GF-D8 (cell line): ENCODE measurements at regions not wholly inside any gene's neighbourhood (a gene's known extent, or its start where the extent isn't known, plus 50 kb on each side); places are given as distances from the start of the nearest gene placed in this dataset.

Experiments used
- DNase-seq: peaks from one replicate; lab custom pipeline; 2025; lab: John Stamatoyannopoulos, UW

- DNase-seq, result no peak
Observed at GRCh38 chr12:58190618-58191017, 249.3 kb downstream of the ATP23 start.

DNA sequence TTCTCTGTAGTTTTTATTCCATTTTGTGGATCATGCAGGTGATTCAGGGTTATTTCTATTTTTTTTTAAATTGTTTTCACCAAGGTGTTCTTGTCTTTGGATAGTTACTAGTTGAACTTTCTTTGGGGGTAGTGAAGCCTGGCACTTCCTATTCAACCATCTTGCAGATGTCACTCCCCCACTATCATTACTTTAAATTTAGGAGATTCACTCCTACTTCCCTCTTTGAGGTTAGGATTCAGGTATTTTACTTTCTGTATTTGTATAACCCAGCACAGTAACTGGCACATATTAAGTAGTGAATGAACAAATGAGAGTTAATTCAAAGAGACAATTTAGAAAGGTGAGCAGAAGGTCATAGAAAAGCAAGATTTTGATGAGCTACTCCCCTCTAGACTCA lies 255.6 kb downstream of the ATP23 start:
- no peak for DNase-seq

- no peak for DNase-seq
Observed at GRCh38 chr12:58202933-58203718, 261.8 kb downstream of the ATP23 start.

DNA sequence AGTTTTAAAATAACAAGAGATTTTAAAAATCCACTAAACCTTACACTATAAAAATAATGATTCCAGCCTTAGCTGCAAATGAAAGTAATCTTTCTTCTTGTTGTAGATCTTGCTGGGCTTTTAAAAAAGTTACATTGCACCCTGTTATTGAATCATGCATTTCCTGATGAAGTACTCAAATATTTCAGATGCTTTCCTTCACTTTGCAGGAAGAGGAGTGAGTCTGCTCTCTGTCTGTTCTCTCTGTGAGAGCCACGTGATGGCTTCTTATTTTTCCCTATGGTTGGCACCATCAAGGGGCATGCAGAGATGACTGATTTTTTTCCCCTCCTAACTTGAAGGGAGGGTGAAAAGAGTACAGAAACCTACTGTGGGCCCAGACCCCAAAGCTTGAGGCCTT lies 262.7 kb downstream of the ATP23 start:
- DNase-seq, result no peak

- no peak for DNase-seq
Observed at GRCh38 chr12:58206876-58207275, 265.5 kb downstream of the ATP23 start.

DNA sequence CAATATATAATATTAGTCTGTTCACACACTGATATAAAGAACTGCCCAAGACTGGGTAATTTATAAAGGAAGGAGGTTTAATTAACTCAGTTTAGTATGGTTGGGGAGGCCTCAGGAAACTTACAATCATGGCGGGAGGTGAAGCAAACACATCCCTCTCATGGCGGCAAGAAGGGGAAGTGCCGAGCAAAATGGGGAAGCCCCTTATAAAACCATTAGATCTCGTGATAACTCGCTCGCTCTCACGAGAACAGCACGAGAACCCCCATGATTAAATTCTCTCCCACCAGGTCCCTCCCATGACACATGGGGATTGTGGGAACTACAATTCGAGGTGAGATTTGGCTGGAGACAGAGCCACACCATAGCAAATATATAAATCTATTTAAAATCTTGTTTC lies 269.8 kb downstream of the ATP23 start:
- DNase-seq, result no peak

DNA sequence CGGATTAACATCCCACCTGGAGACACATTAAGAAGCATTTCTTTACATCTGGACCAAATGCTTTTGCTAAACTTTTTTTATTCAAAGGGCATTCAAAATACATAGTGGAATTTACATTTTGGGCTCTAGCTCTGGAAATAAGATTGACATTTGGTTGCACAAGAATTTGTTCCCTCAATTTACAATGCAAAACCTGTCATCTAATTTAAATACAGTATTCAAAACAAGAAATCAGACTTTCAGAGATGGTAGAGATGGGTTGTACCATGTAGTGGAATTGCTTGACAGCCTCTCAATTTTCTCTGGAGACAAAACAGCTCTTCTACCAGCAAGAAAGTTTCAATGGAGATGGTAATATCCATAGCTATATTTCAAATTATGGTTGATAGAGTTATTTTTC lies 275.8 kb downstream of the ATP23 start:
- no peak for DNase-seq

DNA sequence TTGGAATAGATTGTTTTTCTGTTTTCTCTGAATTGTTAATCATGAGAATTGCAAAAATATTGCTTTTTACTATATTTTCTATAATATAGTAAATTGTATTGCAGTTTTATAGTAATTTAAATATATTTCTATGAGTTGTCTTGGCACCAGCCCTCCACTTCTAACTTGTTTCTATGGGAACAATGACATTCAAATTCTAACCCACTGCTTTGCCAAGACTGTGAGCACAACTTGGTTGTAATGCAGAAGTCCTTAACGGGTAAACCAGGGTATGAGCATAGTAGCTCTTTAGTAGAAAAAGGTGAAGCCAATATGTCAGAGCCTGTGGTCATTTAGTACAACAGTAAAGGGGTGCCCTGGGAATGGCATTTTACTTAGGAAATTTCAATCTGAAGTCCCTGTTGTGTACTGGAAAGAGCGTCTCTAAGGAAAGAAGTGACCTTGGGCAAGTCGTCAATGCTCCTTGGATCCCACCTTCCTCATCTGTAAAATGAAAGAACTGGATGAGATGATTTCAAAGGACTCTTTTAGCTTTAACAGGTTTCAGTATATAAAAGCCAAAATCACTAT lies 283.3 kb downstream of the ATP23 start:
- DNase-seq, result no peak

GRCh38 chr12:58225203-58225877 lies 284.0 kb downstream of the ATP23 start:
- no peak for DNase-seq

DNA sequence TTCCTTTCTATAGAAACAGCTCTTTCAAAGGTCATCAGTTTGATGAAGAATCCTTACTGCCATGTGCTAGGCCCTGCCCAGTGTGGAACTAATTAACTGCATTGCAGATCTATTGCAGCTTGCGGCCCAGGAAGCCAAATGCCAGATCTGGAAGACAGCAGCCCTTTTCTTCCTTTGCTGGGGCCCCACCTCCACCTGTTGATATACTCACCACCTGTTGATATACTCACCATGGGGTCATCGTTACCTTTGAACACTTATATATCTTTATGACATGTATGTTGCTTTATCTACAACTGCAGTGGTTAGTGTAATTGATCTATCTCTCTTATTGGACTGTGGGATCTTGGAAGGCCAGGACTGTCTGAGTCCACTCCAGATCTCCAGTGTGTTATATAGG lies 292.5 kb downstream of the ATP23 start:
- no peak for DNase-seq

DNA sequence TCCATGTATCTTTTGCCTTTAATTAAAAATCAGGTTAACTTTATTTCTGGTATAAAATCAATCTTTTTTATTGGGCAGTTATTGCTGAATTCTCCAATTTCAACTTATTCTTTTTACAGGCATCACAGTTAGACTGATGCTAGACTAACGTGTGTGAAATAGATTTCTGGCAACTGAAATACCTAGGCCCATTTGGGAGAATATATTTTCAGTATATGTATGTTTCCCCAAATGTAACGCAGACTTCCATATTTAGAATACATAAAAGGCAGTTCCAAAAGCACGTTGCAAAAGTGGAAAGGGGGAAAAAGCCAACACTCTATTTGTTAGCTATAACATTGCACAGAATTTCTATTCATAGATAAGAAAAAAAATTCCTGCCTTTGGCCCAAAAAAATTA lies 297.0 kb downstream of the ATP23 start:
- DNase-seq, result no peak

DNA sequence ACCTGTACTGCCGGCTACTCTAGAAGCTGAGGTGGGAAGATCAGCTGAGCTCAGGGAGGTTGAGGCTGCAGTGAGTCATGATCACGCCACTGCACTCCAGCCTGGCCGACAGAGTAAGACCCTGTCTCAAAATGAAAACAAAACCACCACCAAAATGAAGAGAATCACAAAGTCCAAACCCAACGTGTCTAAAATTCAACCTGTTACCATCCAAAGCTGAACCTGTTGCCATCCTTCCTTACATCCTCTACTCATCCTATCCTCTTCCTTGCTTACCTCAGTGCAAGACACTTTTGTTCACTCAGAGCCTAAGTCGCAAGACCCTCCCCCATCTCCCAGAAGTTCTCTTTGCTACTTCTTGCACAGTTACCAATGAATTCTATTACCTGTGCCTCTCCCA lies 299.7 kb downstream of the ATP23 start:
- DNase-seq, result no peak

- no peak for DNase-seq
Observed at GRCh38 chr12:58242796-58243630, 301.6 kb downstream of the ATP23 start.

- no peak for DNase-seq
Observed at GRCh38 chr12:58247633-58248032, 306.3 kb downstream of the ATP23 start.

DNA sequence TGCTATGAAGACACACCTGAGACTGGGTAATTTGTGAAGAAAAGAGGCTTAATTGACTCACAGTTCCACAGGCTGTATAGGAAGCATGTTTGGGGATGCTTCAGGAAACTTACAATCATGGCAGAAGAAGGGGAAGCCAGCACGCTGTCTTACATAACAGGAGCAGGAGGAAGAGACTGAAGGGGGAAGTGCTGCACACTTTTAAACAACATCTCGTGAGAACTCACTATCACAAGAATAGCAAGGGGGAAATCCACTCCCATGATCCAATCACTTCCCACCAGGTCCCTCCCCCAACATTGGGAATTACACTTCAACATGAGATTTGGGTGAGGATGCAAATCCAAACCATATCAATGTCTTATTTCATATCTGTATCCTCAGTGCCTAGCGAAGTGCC lies 307.2 kb downstream of the ATP23 start:
- DNase-seq, result no peak

GRCh38 chr12:58249610-58250009 lies 308.2 kb downstream of the ATP23 start:
- no peak for DNase-seq

DNA sequence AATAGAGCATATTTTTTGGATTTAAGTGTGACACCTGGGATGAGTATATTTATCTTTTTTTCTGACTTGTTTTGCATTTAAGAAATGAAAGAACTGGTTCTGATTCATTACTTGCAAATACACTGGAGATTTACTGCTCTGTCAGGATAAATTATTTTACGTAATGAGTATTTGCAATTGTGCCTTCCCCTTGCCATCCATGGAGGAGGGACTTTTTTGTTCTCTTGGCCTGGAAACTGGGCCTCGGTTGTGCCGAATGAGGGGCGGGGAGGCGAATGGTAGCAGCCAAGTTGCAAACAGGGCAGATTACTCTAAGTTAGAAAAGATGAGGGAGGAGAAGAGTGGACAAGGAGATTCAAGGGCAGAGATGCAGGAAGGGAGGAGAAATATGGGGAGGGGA lies 308.7 kb downstream of the ATP23 start:
- DNase-seq, result no peak

- no peak for DNase-seq
Observed at GRCh38 chr12:58252914-58253313, 311.5 kb downstream of the ATP23 start.

DNA sequence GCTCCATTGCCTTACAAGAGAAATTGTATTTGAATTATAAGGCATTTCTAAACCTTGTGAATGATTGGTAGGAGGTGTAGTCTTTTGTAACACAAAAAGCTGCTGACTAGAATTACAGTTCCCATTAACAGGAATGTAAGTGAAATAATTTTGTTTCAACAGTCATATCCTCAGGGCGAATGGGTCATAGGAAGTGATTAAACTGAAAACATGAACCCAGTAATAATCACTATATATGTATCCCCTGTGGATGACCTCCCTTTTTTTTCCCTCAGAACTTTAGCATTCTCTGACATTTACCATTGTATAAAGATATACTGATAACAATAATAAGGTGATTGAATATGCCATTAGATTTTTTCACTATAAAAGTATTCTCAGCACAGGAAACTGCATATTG lies 312.3 kb downstream of the ATP23 start:
- DNase-seq, result no peak

- DNase-seq, result no peak
Observed at GRCh38 chr12:58254463-58255100, 313.2 kb downstream of the ATP23 start.

DNA sequence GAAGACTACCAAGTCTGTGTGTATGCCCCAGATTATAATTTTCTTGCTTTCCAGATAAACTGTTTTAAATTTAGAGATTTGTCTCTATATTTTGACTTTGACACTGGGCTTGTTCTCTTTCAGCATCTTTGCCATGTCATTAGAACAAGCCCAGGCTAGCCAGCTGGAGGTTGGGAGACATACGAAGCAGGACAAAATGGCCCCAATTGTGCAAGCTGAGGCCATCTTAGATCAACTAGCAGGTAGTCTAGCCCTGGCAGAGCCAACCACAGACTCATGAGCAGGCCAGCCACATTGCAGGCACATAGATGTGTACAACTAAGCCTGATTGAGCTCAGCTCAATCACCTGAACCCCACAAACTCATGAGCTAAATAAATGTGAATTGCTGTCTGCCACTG lies 321.4 kb downstream of the ATP23 start:
- DNase-seq, result no peak

GRCh38 chr12:58263816-58264215 lies 322.4 kb downstream of the ATP23 start:
- DNase-seq, result no peak
